Activated CD8-positive, alpha-beta memory T cell treated with anti-CD3 and anti-CD28 coated beads for 48 hours (primary cell): ENCODE measurements at regions not wholly inside any gene's neighbourhood (a gene's known extent, or its start where the extent isn't known, plus 50 kb on each side); places are given as distances from the start of the nearest gene placed in this dataset.

ENCODE experiments used
- DNase-seq, 3 experiments: peaks; one replicate each; pipeline ENCODE4 v3.0.0-alpha.2; 2020; ENCODE audit warnings: low read depth in 2 of 3, low spot score in 2 of 3

GRCh38 chr1:213371847-213372619 is 321.0 kb downstream of the RPS6KC1 start:
- no peak for DNase-seq

GRCh38 chr1:213374369-213374768 is 323.3 kb downstream of the RPS6KC1 start:
- peak; percentile 9 to 36 (median 32) for DNase-seq

GRCh38 chr1:213375002-213375401 is 324.0 kb downstream of the RPS6KC1 start:
- no peak for DNase-seq

GRCh38 chr1:213376862-213377372 is 325.9 kb downstream of the RPS6KC1 start:
- no peak for DNase-seq

GRCh38 chr1:213380865-213381264 is 329.8 kb downstream of the RPS6KC1 start:
- no peak for DNase-seq

GRCh38 chr1:213381572-213382084 is 330.6 kb downstream of the RPS6KC1 start:
- no peak for DNase-seq

GRCh38 chr1:213383465-213383864 is 332.4 kb downstream of the RPS6KC1 start:
- DNase-seq, result no peak

- no peak for DNase-seq
These were observed 334.2 kb downstream of the RPS6KC1 start for GRCh38 chr1:213385201-213385600.

GRCh38 chr1:213385806-213386324 is 334.8 kb downstream of the RPS6KC1 start:
- DNase-seq, result no peak

- no peak for DNase-seq
These were observed 336.5 kb downstream of the RPS6KC1 start for GRCh38 chr1:213387380-213388015.

- DNase-seq, result no peak
These were observed 337.2 kb downstream of the RPS6KC1 start for GRCh38 chr1:213388199-213388598.

GRCh38 chr1:213389061-213389581 is 338.1 kb downstream of the RPS6KC1 start:
- DNase-seq, result no peak

GRCh38 chr1:213391445-213391844 is 340.4 kb downstream of the RPS6KC1 start:
- no peak for DNase-seq

GRCh38 chr1:213393860-213394259 is 342.8 kb downstream of the RPS6KC1 start:
- no peak for DNase-seq

- no peak for DNase-seq
These were observed 343.8 kb downstream of the RPS6KC1 start for GRCh38 chr1:213394837-213395236.

- DNase-seq, result no peak
These were observed 346.6 kb downstream of the RPS6KC1 start for GRCh38 chr1:213397638-213398037.

GRCh38 chr1:213399695-213400094 is 348.7 kb downstream of the RPS6KC1 start:
- DNase-seq, result no peak

- DNase-seq, result no peak
These were observed 358.2 kb downstream of the RPS6KC1 start for GRCh38 chr1:213409208-213409631.

- no peak for DNase-seq
These were observed 358.9 kb downstream of the RPS6KC1 start for GRCh38 chr1:213409971-213410370.

GRCh38 chr1:213414346-213414745 is 363.3 kb downstream of the RPS6KC1 start:
- no peak for DNase-seq

GRCh38 chr1:213414911-213415310 is 363.9 kb downstream of the RPS6KC1 start:
- no peak for DNase-seq
